ENCODE measurements at regions not wholly inside any gene's neighbourhood (a gene's known extent, or its start where the extent isn't known, plus 50 kb on each side); places are given as distances from the start of the nearest gene placed in this dataset.

GRCh38 chr3:43857361-43858293 lies 166.9 kb downstream of the ABHD5 start:
- peaks cover 58% of the 10 kb centered on the region for H3K27me3 Mint-ChIP-seq
- WGBS (ENCODE audit: insufficient coverage), result 83% methylated on average over 3 of the region's 6 CpGs
- DNase-seq, result no peak
- Histone ChIP-seq H3K4me3 (ENCODE audit: control extremely low read depth in 1 of 5, extremely low read depth in 1 of 5, insufficient read depth in 1 of 5, low read depth in 2 of 5, low read length in 4 of 5) (no peak overlapping the region), H3K36me3 (replicated peaks in 1 of 2; ENCODE audit: control extremely low read depth in 1 of 2, control insufficient read depth in 1 of 2, extremely low read depth in 1 of 2, insufficient read depth in 2 of 2, low read length in 1 of 2) (no peaks in the 10 kb centered on the region), H3K79me2 (ENCODE audit: control insufficient read depth, insufficient read depth, low read length) (no peaks in the 10 kb centered on the region), H3K4me1 (ENCODE audit: control insufficient read depth in 2 of 2, insufficient read depth in 2 of 2, low read length in 2 of 2) (peaks cover 0 to 4% of the 10 kb centered on the region in 2 donors), H2AFZ (ENCODE audit: insufficient read depth, low read depth, low read length, poor library complexity, severe bottlenecking) (no peak overlapping the region), H3K9me3 (ENCODE audit: control extremely low read depth in 1 of 3, control insufficient read depth in 2 of 3, insufficient read depth in 1 of 3, low read length in 2 of 3) (no peaks in the 10 kb centered on the region), H3K27ac (ENCODE audit: low read length in 2 of 2) (no peak overlapping the region), H3K9ac (ENCODE audit: low read length) (no peak overlapping the region), H3K4me2 (replicated peaks; ENCODE audit: low read depth, low read length, poor library complexity, severe bottlenecking) (no peak overlapping the region), H3K27me3 (replicated peaks in 1 of 4; ENCODE audit: control extremely low read depth in 1 of 4, control insufficient read depth in 3 of 4, insufficient read depth in 4 of 4, low read length in 3 of 4) (peaks cover 0 to 33% (median 7%) of the 10 kb centered on the region in 4 experiments), H4K20me1 (ENCODE audit: control insufficient read depth, insufficient read depth, low read length, poor library complexity, severe bottlenecking) (no peaks in the 10 kb centered on the region)
- no peak for ATAC-seq (ENCODE audit: low read depth)
- intact Hi-C loops (cut with micrococcal nuclease), result no loop called here
- ChIA-PET CTCF (interaction anchor here (1.1 to 3.3 kb wide), 3 partner anchors 11 to 344 kb away, joined by 3 to 19 read pairs (median 5); no protein-coding TSS in a partner anchor), POLR2A (no interaction called here)
- no peak overlapping the region for H3K27ac Mint-ChIP-seq
- no peak overlapping the region for H3K4me3 Mint-ChIP-seq
- TF ChIP-seq CTCF (IDR thresholded peaks at IDR 0.05) (no peak), EZH2 (IDR thresholded peaks at IDR 0.05; ENCODE audit: borderline replicate concordance, insufficient read depth, low read depth, low read length, poor library complexity, severe bottlenecking) (no peak)
- H3K4me1 Mint-ChIP-seq, result peaks cover 3% of the 10 kb centered on the region
- H3K9me3 Mint-ChIP-seq (ENCODE audit: insufficient read depth), result no peaks in the 10 kb centered on the region

- H3K9ac ChIP-seq (ENCODE audit: low read length), result no peak overlapping the region
- peaks cover 0 to 33% (median 7%) of the 10 kb centered on the region in 4 experiments for H3K27me3 ChIP-seq (replicated peaks in 1 of 4; ENCODE audit: control extremely low read depth in 1 of 4, control insufficient read depth in 3 of 4, insufficient read depth in 4 of 4, low read length in 3 of 4)
- 43% methylated on average over 11 of the region's 14 CpGs for WGBS (ENCODE audit: insufficient coverage)
- no peak overlapping the region for H3K4me3 ChIP-seq (ENCODE audit: control extremely low read depth in 1 of 5, extremely low read depth in 1 of 5, insufficient read depth in 1 of 5, low read depth in 2 of 5, low read length in 4 of 5)
- no peaks in the 10 kb centered on the region for H3K9me3 ChIP-seq (ENCODE audit: control extremely low read depth in 1 of 3, control insufficient read depth in 2 of 3, insufficient read depth in 1 of 3, low read length in 2 of 3)
- TF ChIP-seq EZH2 (IDR thresholded peaks at IDR 0.05; ENCODE audit: borderline replicate concordance, insufficient read depth, low read depth, low read length, poor library complexity, severe bottlenecking) (no peak), CTCF (IDR thresholded peaks at IDR 0.05) (no peak)
- H3K79me2 ChIP-seq (ENCODE audit: control insufficient read depth, insufficient read depth, low read length), result no peaks in the 10 kb centered on the region
- H3K4me2 ChIP-seq (replicated peaks; ENCODE audit: low read depth, low read length, poor library complexity, severe bottlenecking), result no peak overlapping the region
- Mint-ChIP-seq H3K4me1 (peaks cover 3% of the 10 kb centered on the region), H3K9me3 (ENCODE audit: insufficient read depth) (no peaks in the 10 kb centered on the region), H3K27ac (no peak overlapping the region), H3K4me3 (no peak overlapping the region), H3K27me3 (peaks cover 63% of the 10 kb centered on the region)
- H4K20me1 ChIP-seq (ENCODE audit: control insufficient read depth, insufficient read depth, low read length, poor library complexity, severe bottlenecking), result no peaks in the 10 kb centered on the region
- intact Hi-C loops (cut with micrococcal nuclease), result no loop called here
- H3K4me1 ChIP-seq (ENCODE audit: control insufficient read depth in 2 of 2, insufficient read depth in 2 of 2, low read length in 2 of 2), result peaks cover 0 to 4% of the 10 kb centered on the region in 2 donors
- no peak overlapping the region for H3K27ac ChIP-seq (ENCODE audit: low read length in 2 of 2)
- no peak for ATAC-seq (ENCODE audit: low read depth)
- no peak overlapping the region for H2AFZ ChIP-seq (ENCODE audit: insufficient read depth, low read depth, low read length, poor library complexity, severe bottlenecking)
- no peak for DNase-seq
- H3K36me3 ChIP-seq (replicated peaks in 1 of 2; ENCODE audit: control extremely low read depth in 1 of 2, control insufficient read depth in 1 of 2, extremely low read depth in 1 of 2, insufficient read depth in 2 of 2, low read length in 1 of 2), result no peaks in the 10 kb centered on the region
- ChIA-PET POLR2A (no interaction called here), CTCF (interaction anchor here (1.5 kb wide), 1 partner anchor 343 kb away, joined by 3 read pairs; no protein-coding TSS in a partner anchor)
Measured at GRCh38 chr3:43858294-43858701, 167.6 kb downstream of the ABHD5 start.
